Esophagus squamous epithelium (tissue), 4 donors: ENCODE measurements at regions not wholly inside any gene's neighbourhood (a gene's known extent, or its start where the extent isn't known, plus 50 kb on each side); places are given as distances from the start of the nearest gene placed in this dataset.

Experiments
- POLR2A ChIP-seq, 4 donors: fragments of 450-650 bp; IDR thresholded peaks; one replicate each; pipeline ENCODE4 v1.6.1; 2017; ENCODE audit warnings: antibody characterized with exemption in 4 of 4, mild to moderate bottlenecking in 4 of 4, moderate library complexity in 3 of 4
- TF ChIP-seq, protein P1 (sequence below), 6 experiments: fragments of 450-650 bp in 4 of 6; fragments of 200-600 bp in 2 of 6; sonication (generic) in 2 of 6; IDR thresholded peaks; one replicate each; pipeline ENCODE4 v1.5.1; 2016 to 2019; ENCODE audit warnings: antibody characterized with exemption in 6 of 6, mild to moderate bottlenecking in 4 of 6, moderate library complexity in 4 of 6

DNA sequence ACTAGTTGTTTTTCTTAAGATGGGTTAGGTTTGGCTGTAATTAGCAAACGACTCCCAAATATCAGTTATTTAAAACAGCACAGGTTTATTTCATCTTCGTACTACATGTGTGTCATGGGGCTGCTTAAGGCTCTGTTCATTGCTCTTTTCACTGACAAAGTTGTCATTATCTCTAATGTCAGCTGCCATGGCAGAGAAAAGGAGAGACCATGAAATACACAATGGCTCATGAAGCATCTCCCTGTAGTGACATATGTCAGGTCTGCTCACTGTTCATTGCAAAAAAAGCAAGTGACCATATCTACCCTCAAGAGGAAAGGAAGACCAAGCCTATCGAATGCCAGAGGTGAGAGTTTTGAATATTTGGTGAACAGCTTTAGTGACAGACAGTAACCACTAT, 52.2 kb upstream of the PCDH7 start:
- TF ChIP-seq, protein P1, sequence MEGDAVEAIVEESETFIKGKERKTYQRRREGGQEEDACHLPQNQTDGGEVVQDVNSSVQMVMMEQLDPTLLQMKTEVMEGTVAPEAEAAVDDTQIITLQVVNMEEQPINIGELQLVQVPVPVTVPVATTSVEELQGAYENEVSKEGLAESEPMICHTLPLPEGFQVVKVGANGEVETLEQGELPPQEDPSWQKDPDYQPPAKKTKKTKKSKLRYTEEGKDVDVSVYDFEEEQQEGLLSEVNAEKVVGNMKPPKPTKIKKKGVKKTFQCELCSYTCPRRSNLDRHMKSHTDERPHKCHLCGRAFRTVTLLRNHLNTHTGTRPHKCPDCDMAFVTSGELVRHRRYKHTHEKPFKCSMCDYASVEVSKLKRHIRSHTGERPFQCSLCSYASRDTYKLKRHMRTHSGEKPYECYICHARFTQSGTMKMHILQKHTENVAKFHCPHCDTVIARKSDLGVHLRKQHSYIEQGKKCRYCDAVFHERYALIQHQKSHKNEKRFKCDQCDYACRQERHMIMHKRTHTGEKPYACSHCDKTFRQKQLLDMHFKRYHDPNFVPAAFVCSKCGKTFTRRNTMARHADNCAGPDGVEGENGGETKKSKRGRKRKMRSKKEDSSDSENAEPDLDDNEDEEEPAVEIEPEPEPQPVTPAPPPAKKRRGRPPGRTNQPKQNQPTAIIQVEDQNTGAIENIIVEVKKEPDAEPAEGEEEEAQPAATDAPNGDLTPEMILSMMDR (IDR thresholded peaks at IDR 0.05) = no peak
- TF ChIP-seq POLR2A (IDR thresholded peaks at IDR 0.05) = no peak
